ENCODE measurements at regions not wholly inside any gene's neighbourhood (a gene's known extent, or its start where the extent isn't known, plus 50 kb on each side); places are given as distances from the start of the nearest gene placed in this dataset.

GRCh38 chr21:45338311-45339017 lies 50.8 kb upstream of the POFUT2 start:
- DNase-seq: no peak

- no peak for DNase-seq
These were observed 52.0 kb upstream of the POFUT2 start for GRCh38 chr21:45339421-45340402.

GRCh38 chr21:45340515-45340914 lies 52.8 kb upstream of the POFUT2 start:
- no peak for DNase-seq

GRCh38 chr21:45341261-45341660 lies 53.6 kb upstream of the POFUT2 start:
- DNase-seq: no peak

- DNase-seq: peak; percentile 95
These were observed 54.1 kb upstream of the POFUT2 start for GRCh38 chr21:45341779-45342178.

- DNase-seq: no peak
These were observed 56.2 kb upstream of the POFUT2 start for GRCh38 chr21:45343891-45344290.

- DNase-seq: no peak
These were observed 56.9 kb upstream of the POFUT2 start for GRCh38 chr21:45344576-45344975.

GRCh38 chr21:45347048-45347711 lies 57.8 kb upstream of the COL18A1 start:
- DNase-seq: peak; percentile 50

- no peak for DNase-seq
These were observed 57.1 kb upstream of the COL18A1 start for GRCh38 chr21:45347712-45348499.

- DNase-seq: no peak
These were observed 56.2 kb upstream of the COL18A1 start for GRCh38 chr21:45348591-45349327.

- DNase-seq: no peak
These were observed 54.6 kb upstream of the COL18A1 start for GRCh38 chr21:45350206-45350854.

GRCh38 chr21:45351061-45351460 lies 53.9 kb upstream of the COL18A1 start:
- no peak for DNase-seq

- DNase-seq: peak; percentile 31
These were observed 53.3 kb upstream of the COL18A1 start for GRCh38 chr21:45351526-45352275.

GRCh38 chr21:45352621-45353139 lies 52.3 kb upstream of the COL18A1 start:
- DNase-seq: peak; percentile 83

- peak; percentile 94 for DNase-seq
These were observed 51.8 kb upstream of the COL18A1 start for GRCh38 chr21:45353200-45353599.

GRCh38 chr21:45354970-45355369 lies 50.0 kb upstream of the COL18A1 start:
- no peak for DNase-seq
